ENCODE measurements at regions not wholly inside any gene's neighbourhood (a gene's known extent, or its start where the extent isn't known, plus 50 kb on each side); places are given as distances from the start of the nearest gene placed in this dataset.
A peak's percentile ranks its signal among the peaks of the same experiment; 100 is the strongest.
"Not testable (repeated sequence)": the region's sequence is repeated elsewhere in the genome, so short reads cannot be mapped to it uniquely, and the experiment has no call there.

DNA sequence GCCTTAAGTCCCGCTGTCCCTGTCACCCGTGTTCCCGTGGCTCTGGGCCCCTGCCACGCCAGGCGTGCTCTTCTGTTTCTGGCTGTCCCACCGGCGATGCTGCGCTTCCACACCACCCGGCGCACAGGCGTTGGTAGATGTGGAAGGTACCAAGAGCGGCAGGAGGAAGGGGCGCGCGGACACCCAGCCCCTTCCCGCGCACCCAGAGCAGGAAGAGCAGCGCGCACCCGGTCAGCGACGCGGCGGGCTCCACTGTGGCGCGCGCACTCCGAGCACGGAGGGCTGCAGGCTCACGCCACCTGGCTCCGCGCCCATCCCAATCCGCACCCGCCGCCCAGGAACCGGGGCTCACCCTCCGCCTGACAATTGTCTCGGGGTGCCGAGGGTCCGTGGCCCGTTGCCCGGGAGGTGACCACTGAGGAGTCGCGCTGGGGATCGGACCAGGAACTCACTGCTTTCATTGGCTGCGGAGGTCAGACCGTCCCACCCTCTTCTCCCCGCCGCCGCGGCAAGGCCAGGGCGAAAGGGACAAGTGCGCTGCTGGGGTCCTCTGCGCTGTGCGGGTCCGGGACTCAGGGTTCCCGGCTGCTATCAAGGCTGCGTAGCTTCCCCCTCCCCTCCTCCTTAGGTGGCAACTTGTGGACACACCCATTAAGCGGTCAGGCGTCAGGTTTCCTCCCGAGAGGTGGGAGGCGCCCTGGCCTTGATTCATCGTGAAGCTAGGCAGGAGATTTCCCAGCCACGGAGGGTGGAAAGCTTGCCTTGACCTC lies 121.6 kb upstream of the ZNF92 start:
- DNase-seq, result peak; percentile 85

DNA sequence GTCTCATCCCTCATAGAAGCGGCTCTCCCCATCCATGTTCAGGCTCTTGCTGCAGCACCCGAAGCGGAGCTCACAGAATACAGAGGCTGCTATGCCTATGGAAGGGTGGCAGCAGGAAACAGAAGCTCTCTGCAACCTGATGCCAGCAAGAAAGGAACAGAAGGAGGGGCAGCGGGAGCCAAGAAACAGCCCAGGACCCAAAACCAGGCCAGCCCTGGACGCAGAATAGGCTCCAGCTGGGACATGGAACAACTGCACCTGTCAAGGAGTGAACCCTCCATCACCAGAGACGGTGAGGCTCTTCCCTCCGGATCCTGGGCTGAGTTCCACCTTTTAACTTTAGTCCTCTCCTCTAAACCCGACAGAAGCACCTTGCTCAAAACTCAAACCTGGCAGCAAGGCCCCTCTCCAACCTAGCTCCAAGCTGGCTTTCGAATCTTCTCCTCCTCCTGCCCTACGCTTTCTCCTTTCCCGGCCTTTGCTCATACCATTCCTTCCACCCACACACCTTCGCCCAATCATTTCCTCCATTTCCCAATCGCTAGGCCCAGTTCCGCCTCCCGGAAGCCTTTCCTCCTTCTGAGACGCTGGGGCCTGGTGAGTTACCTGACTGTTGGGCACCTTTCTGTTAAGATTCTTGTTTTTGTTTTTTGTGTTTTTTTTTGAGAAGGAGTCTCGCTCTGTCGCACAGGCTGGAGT lies 122.8 kb upstream of the ZNF92 start:
- DNase-seq, result no peak

DNA sequence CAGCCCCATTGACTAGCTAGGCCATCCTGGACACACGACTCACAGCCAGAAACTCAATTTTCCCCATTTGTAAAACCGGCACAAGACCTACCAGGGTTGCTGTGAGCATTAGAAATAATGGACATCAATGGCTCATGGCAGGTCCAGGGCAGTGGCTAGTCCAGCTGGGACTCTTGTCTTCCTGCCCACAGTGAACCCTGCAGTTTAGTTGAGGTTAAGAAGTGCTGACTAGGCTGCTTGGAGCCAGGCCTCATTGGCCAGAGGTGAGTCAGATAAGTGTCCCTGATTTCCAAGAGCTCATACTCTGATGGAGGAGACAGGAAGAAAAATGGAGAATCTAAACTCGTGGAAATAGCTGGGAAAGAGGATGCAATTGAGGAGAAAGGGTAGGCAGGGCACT lies 123.4 kb upstream of the ZNF92 start:
- no peak for DNase-seq

DNA sequence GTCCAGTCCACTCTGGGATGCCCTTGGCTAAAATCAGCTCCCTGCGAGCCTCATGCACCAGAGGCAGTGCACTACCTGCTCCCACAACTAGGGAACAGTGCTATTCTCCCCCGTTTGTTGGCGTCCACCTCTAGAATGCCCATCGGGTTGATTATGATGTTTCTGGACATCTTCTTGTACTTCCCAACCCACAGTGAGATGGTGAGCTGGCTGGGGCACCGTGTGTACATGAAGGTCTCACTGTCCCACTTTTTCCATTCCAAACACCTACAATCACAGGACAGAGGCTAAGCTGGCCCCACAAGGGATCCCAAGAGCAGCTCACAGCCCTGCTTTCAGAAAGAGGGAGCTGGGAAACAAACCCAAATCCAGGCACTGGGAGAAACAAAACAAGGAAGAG lies 126.2 kb upstream of the ZNF92 start:
- no peak for DNase-seq

DNA sequence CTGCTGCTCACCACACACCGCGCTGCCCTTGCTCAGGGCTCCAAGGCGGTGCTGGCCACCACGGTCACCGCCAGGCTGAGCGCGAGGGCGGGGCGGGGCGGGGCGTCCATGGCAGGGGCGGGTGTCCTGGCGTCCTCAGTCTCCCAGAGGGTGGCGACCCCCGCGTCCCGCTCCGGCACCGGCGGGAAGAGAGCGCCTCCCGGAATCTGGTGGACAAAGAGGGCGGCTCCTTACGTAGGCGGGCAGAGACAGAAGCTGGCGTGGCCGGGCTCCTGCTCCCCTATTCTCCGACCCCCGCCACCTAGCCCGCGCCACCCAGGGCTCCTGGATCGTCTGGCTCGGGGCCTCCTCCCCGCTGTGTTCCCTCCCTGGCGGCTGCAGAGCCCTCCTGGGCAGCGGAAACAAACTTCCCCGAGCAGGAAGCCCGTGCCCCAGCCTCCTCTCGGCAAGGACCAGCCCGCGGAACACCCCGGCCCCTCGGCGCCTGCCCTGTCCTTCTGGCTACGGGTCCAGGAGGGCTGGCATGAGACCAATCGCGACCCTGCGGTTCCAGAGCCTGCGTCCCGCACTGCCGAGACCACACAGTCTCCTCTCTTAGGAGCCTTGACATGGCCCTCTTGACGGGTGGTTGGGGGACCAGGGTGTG lies 133.8 kb upstream of the ZNF92 start:
- peak; percentile 52 for DNase-seq

DNA sequence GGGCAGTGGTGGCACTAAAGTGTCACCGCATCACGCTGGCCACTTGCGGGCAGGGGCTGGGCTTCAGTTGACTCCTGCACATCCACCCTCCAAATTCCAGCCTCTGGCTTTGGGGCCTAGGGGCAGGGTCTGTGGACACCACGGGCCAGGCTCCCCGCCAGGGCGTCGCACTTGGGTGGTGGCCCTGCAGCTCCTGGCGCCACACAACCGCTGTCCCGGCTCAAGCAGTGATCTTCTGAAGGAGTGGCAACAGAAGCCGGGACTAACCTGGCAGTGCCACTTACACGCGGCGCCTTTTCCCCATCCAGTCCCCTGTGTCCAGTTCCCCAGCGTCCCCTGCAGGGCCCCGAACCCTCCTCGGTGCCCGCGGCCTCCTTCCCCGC lies 134.3 kb upstream of the ZNF92 start:
- no peak for DNase-seq

DNA sequence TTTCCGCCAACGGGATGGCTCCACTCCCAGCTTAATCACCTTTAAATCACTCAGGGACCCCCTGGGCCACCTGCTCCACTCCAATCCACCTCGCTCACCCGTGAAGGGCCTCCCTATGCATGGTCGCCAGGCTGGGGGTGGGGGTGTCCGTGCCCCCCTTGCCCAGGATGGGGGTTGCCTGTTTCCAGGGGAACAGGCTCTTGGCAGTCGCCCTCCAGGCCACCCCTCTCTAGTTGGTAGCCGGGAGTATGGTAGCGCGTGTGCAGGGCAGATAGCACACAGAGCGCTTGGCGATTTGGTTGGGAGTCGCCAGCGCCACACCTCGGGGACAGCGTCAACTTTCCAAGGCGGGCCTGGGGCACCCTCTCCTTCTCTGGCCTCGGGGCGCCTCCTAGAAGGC lies 134.9 kb upstream of the ZNF92 start:
- DNase-seq, result no peak

DNA sequence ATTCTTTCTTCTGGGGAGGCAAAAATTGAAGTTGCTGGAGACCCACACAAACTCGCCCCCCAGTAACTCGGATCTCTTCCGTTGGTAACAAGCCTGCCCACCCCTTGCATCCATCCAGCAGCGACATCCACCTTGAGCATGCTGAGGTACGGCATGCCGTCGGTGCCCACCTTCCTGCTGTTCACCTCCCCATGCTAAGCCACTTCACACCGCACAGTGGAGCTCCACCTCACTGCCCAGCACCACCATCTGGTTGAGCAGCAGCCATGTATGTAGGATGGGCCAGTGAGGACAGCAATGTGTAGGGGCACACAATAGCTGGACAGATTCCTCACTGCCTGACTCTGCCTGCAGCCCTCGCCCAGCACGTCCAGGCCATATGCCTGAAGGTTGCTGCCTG lies 138.1 kb upstream of the ZNF92 start:
- no peak for DNase-seq

DNA sequence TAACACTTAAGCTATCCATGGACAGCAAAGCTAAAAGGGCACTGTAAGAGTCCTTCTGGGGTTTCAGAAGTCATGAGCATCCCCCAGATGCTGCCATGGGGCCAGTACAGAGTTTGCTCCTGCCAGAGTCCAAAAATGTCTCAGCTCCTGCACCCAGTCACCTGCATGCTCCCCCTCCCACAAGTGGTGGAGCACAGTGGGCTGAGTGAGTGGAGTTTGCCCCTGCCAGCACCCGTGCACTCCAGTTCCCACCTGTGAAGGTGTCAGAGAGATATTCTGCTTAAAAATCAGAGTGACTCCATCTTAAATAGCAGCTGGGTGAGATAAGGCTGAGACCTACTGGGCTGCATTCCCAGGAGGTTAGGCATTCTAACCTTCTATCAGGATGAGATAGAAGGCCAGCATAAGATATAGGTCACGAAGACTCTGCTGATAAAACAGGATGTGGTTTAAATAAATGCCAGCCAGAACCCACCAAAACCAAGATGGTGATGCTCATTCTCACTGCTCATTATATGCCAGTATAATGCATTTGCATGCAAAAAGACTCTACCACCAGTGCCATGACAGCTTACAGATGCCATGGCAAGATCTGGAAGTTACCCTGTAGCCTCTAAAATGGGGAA lies 140.1 kb upstream of the ZNF92 start:
- no peak for DNase-seq

DNA sequence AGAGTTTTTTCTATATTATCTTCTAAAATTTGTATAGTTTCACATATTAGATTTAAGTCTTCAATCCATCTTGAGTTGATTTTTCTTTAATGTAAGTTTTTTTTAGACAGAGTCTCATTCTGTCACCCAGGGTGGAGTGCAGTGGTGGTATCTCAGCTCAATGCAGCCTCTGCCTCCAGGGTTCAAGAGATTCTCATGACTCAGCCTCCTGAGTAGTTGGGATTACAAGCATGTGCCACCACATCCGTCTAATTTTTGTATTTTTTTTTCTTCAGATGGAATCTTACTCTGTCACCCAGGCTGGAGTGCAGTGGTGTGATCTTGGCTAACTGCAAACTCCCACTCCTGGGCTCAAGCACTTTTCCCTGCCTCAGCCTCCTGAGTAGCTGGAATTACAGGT lies 143.4 kb upstream of the ZNF92 start:
- DNase-seq, result no peak

DNA sequence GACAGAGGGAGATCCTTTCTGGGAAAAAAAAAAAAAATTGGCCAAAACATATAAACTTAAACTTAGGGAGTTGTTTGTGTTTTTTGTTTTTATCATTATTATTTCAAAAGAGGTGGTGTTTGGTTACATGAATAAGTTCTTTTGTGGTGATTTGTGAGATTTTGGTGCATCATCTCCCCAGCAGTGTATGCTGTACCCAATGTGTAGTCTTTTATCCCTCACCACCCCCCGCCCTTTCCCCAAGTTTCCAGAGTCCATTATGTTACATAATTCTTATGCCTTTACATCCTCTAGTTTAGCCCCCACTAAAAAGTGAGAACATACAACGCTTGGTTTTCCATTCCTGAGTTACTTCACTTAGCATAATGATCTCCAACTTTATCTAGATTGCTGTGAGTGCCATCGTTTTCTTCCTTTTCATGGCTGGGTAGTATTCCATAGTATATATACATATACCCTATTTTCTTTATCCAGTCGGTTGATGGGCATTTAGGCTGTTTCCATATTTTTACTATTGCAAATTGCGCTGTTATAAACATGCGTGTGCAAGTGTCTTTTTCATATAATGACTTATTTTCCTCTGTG lies 148.1 kb upstream of the ZNF92 start:
- DNase-seq, result no peak

DNA sequence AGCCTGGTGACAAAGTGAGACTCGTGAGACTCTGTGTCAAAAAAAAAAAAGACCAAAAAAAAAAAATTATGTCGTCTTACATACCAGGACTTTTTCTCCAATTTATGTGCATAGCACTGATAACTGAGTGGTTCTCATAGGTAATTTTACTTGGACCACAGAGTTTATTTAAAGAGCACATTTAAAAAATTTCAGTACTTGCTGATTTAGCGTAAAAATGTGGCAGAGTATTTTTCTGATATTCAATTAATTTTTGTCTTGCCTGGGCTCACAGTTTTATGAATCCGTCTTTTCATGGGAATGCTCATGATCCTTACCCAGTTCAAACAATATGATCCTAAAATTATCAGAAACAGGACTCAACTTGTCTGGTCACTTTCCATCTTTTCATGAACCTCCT lies 151.0 kb upstream of the ZNF92 start:
- DNase-seq, result no peak

DNA sequence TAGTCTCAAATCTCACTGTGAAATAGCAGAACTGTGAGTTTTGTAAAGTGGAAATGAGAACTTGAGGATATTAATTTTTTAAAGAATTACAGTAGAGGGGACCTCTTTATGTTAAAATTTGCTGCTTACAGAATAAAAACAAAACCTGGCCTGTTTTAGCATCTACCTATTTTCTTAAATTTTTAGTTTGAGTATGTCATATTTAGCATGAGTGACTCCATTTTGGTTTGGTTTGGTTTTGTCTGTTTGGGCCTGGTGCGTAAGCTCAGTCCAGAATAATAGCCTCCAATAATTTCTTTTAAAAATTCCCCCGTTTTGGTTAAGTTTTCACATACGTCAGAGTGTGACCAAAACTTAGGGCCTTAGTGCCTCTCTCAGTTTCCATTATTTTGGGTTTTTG lies 152.0 kb upstream of the ZNF92 start:
- no peak for DNase-seq

DNA sequence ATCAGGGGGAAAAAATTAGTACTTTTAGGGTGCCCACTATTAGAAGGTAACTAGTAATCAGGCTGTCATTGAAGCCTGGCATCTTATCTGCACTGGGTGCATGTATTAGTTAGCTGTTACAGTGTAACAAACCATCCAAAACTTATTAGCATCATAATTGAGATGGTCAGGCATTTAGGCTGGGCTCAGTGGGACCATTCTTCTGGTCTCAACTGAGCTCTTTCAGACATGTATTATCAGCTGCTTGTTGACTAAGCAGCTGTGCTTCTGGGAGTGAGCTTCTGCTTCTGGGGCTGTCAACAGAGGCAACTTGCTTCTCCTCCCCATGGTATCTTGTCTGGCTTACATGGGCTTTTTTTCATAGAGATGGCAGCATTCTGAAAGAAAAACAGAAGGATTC lies 154.0 kb upstream of the ZNF92 start:
- DNase-seq, result no peak

DNA sequence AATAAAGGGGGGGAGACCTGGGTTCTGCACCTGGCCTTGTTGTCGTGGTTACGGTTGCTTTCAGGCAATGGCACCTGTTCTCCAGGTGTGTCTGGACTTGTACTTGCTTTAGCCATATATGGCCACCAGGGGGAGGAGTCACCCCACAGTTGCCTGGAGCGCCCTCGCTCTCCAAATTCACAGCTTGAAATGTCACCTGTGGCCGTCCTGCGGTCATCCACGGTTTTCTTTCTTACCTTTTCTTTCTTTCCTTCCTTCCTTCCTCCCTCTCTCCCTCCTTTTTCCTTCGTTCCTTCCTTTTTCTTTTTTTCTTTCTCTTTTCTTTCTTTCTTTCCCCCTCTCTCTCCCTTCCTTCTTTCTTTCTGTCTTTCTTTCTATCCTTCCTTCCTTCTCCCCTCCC lies 157.2 kb upstream of the ZNF92 start:
- DNase-seq, result peak; percentile 82

DNA sequence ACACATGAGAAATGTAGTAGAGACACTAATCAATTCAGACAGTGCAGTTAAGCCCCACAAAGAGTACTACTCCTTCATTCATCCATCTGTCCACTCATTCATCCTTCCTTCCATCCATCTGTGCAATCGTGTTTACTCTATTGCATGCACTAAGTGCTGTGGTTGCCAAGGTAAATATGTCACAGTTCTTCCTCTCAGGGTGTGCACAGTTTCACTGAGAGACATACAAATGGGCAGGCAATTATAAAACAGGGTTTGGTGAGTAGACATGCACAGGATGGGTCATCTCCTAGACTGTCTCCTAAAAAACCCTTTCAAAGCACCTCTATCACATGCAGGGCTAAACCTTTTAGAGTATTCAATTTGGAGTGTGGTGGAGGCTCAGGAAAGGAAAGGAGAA lies 160.4 kb upstream of the ZNF92 start:
- DNase-seq, result not testable (repeated sequence)

DNA sequence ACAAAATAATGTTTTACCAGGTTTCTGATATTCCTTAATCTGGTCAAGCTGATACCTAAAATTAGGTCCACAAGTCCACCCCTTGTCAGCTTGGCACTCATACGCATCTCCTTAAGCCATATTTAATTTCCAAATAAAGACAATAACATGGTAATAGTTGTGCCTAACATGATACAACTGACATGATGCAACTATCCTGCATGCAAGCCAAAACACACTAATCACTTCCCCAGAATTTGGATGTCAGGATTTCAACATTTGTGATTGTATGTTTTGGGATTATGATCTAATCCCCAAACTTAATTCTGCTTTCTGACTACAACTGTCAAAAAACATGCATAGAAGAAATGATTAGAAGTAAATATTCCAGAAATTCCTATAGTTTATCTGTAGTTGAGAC lies 174.4 kb upstream of the ZNF92 start:
- not testable (repeated sequence) for DNase-seq

DNA sequence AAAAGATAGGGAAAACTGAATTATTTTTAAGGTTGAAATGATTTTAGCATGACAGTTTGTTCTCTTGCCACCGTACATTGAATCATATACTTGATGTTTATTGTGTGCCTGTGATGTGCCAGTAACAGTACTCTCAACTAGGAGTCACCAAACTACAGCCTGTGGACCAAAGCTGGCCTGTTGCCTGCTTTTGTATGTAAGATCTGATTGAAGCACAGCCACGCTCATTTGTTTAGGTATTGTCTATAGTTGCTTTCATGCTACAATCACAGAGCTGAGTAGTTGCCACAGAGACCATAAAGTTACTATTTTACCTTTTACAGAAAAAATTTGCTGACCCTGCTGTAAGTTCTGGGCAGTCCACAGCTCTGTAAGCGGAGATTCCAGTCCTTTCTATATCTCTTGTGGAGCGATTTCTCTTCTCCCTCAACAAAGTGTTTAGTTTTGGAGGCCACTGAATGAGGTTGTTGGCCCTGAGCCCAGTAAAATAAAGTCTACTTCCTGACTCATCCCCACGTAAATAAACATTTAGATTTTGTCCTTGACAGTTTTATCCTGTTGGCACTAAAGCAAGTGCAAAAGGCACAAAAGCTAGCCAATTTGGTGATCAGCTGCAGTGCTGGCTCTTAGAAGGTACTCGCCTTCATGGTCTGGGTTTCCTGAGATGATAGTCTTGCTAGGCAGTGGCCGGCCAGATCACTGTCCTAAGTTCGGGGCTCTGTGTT lies 180.2 kb upstream of the ZNF92 start:
- DNase-seq, result not testable (repeated sequence)

DNA sequence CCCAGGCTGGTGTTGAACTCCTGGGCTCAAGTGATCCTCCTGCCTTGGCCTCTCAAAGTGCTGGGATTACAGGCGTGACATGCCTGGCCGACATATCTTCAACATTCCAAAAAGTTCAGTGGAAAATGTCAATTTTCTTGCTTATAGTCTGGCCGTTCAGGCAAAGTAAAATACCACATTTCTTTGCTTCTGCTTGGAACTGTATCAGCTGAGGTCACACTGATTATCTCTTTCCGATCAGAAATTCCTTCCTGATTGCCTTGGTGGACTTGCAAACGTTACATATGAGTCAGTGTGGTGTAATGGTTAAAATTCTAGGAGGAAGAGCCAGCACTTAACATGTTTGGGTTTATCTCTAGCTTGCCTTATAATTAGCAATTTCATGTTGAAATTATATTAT lies 170.6 kb upstream of the ERV3-1 start:
- DNase-seq, result not testable (repeated sequence)

DNA sequence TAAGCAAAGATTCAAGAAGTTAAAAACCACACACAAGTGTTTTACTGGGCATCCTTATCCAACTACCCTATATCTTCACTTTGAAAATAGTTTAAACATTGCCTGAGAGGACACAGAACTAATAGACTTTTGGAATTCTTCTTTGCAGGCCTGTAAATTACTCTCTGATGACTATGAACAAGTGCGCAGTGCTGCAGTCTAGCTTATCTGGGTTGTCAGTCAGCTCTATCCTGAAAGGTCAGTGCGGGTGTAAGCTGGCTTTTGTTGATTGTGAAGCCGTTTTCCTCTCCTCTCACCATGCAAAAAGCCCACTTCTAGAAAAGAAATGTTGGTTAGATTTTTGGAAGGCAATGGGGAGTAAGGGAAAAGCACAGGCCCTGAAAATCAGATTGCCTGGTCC lies 143.6 kb upstream of the ERV3-1 start:
- not testable (repeated sequence) for DNase-seq

DNA sequence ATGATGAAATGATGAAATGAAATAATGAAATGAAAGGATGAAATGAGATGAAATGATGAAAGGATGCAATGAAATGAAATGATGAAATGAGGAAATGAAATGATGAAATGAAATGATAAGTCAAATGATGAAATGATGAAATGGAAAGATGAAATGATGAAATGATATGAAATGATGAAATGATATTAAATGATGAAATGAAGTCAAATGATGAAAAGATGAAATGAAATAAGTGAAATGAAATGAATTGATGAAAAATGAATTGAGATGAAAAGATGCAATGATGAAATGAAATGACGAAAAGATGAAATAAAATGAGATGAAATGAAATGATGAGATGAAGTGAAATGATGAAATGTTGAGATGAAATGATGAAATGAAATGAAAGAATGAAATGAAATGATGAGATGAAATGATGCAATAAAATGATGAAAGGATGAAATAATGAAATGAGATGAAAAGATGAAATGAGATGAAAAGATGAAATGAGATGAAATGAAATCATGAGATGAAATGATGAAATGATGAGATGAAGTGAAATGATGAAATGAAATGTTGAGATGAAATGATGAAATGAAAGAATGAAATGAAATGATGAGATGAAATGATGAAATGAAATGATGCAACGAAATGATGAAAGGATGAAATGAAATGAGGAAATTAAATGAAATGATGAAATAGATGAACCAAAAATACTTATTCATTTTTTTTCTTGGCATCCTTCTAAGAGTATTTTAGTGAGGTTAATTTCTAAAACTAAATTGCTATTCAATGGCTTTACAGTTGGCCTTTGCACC lies 139.8 kb upstream of the ERV3-1 start:
- DNase-seq, result not testable (repeated sequence)

DNA sequence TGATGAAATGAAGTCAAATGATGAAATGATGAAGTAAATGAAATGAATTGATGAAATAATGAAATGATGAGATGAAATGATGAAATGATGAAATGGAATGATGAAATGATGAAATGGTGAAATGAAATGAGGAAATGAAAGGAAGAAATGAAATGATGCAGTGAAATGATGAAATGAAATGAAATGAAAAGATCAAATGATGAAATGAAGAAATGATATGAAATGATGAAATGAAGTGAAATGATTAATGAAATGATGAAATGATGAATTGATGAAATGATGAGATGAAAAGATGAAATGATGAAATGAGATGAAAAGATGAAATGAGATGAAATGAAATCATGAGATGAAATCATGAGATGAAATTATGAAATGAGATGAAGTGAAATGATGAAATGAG lies 139.2 kb upstream of the ERV3-1 start:
- DNase-seq, result not testable (repeated sequence)

Measured in NCI-H774 (cell line).